NCI-H1417 treated with DMSO at 0.1 percent for 48 hours (cell line): ENCODE measurements at regions not wholly inside any gene's neighbourhood (a gene's known extent, or its start where the extent isn't known, plus 50 kb on each side); places are given as distances from the start of the nearest gene placed in this dataset.
"Not testable (repeated sequence)": the region's sequence is repeated elsewhere in the genome, so short reads cannot be mapped to it uniquely, and the experiment has no call there.

Experiments
- DNase-seq: peaks from one replicate; lab custom pipeline; 2025; lab: John Stamatoyannopoulos, UW

- no peak for DNase-seq
Measured at GRCh38 chr3:5692446-5692845, 504.9 kb downstream of the EDEM1 start.

GRCh38 chr3:5694266-5694665 lies 506.8 kb downstream of the EDEM1 start:
- no peak for DNase-seq

- no peak for DNase-seq
Measured at GRCh38 chr3:5698851-5699250, 511.3 kb downstream of the EDEM1 start.

GRCh38 chr3:5699313-5699712 lies 511.8 kb downstream of the EDEM1 start:
- DNase-seq: no peak

- no peak for DNase-seq
Measured at GRCh38 chr3:5699811-5700210, 512.3 kb downstream of the EDEM1 start.

- not testable (repeated sequence) for DNase-seq
Measured at GRCh38 chr3:5701005-5701404, 513.5 kb downstream of the EDEM1 start.

GRCh38 chr3:5707794-5708193 lies 520.3 kb downstream of the EDEM1 start:
- no peak for DNase-seq

GRCh38 chr3:5709714-5710113 lies 522.2 kb downstream of the EDEM1 start:
- DNase-seq: no peak

- no peak for DNase-seq
Measured at GRCh38 chr3:5710718-5711117, 523.2 kb downstream of the EDEM1 start.

GRCh38 chr3:5717254-5717653 lies 529.7 kb downstream of the EDEM1 start:
- no peak for DNase-seq

GRCh38 chr3:5719668-5720067 lies 532.2 kb downstream of the EDEM1 start:
- not testable (repeated sequence) for DNase-seq

GRCh38 chr3:5725801-5726200 lies 538.3 kb downstream of the EDEM1 start:
- no peak for DNase-seq

- no peak for DNase-seq
Measured at GRCh38 chr3:5726621-5727020, 539.1 kb downstream of the EDEM1 start.

GRCh38 chr3:5727743-5728484 lies 540.4 kb downstream of the EDEM1 start:
- no peak for DNase-seq

- DNase-seq: no peak
Measured at GRCh38 chr3:5729852-5730251, 542.3 kb downstream of the EDEM1 start.

GRCh38 chr3:5731100-5731499 lies 543.6 kb downstream of the EDEM1 start:
- DNase-seq: no peak

GRCh38 chr3:5732081-5732480 lies 544.6 kb downstream of the EDEM1 start:
- DNase-seq: no peak

GRCh38 chr3:5733995-5734394 lies 546.5 kb downstream of the EDEM1 start:
- DNase-seq: no peak

- DNase-seq: no peak
Measured at GRCh38 chr3:5735896-5736295, 548.4 kb downstream of the EDEM1 start.

- no peak for DNase-seq
Measured at GRCh38 chr3:5739299-5739935, 551.9 kb downstream of the EDEM1 start.

- DNase-seq: no peak
Measured at GRCh38 chr3:5739949-5740348, 552.4 kb downstream of the EDEM1 start.

- DNase-seq: no peak
Measured at GRCh38 chr3:5741017-5741416, 553.5 kb downstream of the EDEM1 start.

- DNase-seq: no peak
Measured at GRCh38 chr3:5750091-5750490, 562.6 kb downstream of the EDEM1 start.
